ENCODE measurements at regions not wholly inside any gene's neighbourhood (a gene's known extent, or its start where the extent isn't known, plus 50 kb on each side); places are given as distances from the start of the nearest gene placed in this dataset.

DNA sequence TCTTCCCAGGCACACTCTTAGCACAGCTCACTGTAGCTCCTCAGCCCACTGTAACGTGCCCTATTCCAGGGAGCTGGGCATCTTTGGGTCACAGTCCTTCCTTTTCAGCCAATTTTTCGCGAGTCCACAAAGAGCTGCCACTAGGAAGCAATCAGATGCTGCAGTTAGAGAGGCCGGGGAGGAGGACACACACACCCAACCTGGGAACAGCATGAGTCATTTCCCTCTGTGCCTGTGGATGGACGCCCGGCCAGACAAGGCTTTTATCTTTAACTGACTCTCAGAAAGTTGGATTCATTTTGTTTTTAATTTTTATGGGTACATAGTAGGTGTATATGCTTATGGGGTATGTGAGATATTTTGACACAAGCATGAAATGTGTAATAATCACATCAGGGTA lies 918.6 kb downstream of the UQCRFS1 start:
- 0 out of 2 replicates have a peak, but pooled peaks cover 6% of the 10 kb centered on the region for H3K27me3 ChIP-seq (ENCODE audit: insufficient read depth, low read depth)
- H3K4me3 ChIP-seq: no peak overlapping the region
- TF ChIP-seq, protein P1, sequence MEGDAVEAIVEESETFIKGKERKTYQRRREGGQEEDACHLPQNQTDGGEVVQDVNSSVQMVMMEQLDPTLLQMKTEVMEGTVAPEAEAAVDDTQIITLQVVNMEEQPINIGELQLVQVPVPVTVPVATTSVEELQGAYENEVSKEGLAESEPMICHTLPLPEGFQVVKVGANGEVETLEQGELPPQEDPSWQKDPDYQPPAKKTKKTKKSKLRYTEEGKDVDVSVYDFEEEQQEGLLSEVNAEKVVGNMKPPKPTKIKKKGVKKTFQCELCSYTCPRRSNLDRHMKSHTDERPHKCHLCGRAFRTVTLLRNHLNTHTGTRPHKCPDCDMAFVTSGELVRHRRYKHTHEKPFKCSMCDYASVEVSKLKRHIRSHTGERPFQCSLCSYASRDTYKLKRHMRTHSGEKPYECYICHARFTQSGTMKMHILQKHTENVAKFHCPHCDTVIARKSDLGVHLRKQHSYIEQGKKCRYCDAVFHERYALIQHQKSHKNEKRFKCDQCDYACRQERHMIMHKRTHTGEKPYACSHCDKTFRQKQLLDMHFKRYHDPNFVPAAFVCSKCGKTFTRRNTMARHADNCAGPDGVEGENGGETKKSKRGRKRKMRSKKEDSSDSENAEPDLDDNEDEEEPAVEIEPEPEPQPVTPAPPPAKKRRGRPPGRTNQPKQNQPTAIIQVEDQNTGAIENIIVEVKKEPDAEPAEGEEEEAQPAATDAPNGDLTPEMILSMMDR (conservative IDR thresholded peaks at IDR 0.05): no peak
- no peak for TF ChIP-seq EZH2 (IDR thresholded peaks at IDR 0.05; ENCODE audit: low read depth)
- no peaks in the 10 kb centered on the region for H4K20me1 ChIP-seq (ENCODE audit: insufficient read depth)
- ChIA-PET POLR2A (ENCODE audit: unreplicated experiment) (no interaction called here), CTCF (no interaction called here)
- no peaks in the 10 kb centered on the region for H3K79me2 ChIP-seq (ENCODE audit: low read depth)
- H2AFZ ChIP-seq: no peak overlapping the region
- H3K36me3 ChIP-seq (ENCODE audit: low read depth): no peaks in the 10 kb centered on the region
- H3K4me1 ChIP-seq (replicated peaks; ENCODE audit: insufficient read depth): no peaks in the 10 kb centered on the region
- H3K9me3 ChIP-seq (ENCODE audit: insufficient read depth, low read depth): no peaks in the 10 kb centered on the region
- no peaks in the 10 kb centered on the region for H3K9me2 ChIP-seq (ENCODE audit: insufficient read depth)
- no peak for DNase-seq
- intact Hi-C loops (cut with micrococcal nuclease; ENCODE audit: unreplicated experiment): no loop called here
- no peaks in the 10 kb centered on the region for H3F3A ChIP-seq (ENCODE audit: insufficient read depth, low read depth)
- no peak overlapping the region for H3K4me2 ChIP-seq
- no peak overlapping the region for H3K27ac ChIP-seq
- no TSS peak for BruUV-seq (replicated peaks)

DNA sequence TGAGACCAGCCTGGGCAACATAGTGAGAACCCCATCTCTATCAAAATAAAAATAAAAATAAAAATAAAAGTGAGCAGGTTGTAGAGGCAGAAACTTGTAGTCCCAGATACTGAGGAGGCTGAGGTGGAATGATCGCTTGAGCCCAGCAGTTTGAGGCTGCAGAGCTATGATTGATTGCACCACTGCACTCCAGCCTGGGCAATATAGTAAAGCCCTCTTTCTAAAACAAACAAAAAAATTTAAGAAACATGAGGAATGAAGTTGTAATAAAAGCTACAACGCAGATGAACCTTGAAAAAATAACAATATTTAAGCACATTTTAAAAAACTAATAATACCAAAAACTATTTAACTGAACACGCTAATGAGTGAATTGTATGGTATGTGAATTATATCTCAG lies 919.3 kb downstream of the UQCRFS1 start:
- 0 out of 2 replicates have a peak, but pooled peaks cover 6% of the 10 kb centered on the region for H3K27me3 ChIP-seq (ENCODE audit: insufficient read depth, low read depth)
- no peaks in the 10 kb centered on the region for H3K79me2 ChIP-seq (ENCODE audit: low read depth)
- no peaks in the 10 kb centered on the region for H3K9me2 ChIP-seq (ENCODE audit: insufficient read depth)
- H4K20me1 ChIP-seq (ENCODE audit: insufficient read depth): no peaks in the 10 kb centered on the region
- H3K4me3 ChIP-seq: no peak overlapping the region
- BruUV-seq (replicated peaks): no TSS peak
- TF ChIP-seq EZH2 (IDR thresholded peaks at IDR 0.05; ENCODE audit: low read depth): no peak
- H3K27ac ChIP-seq: no peak overlapping the region
- intact Hi-C loops (cut with micrococcal nuclease; ENCODE audit: unreplicated experiment): no loop called here
- ChIA-PET CTCF (no interaction called here), POLR2A (ENCODE audit: unreplicated experiment) (no interaction called here)
- H2AFZ ChIP-seq: no peak overlapping the region
- H3K9me3 ChIP-seq (ENCODE audit: insufficient read depth, low read depth): no peaks in the 10 kb centered on the region
- H3K4me2 ChIP-seq: no peak overlapping the region
- H3K4me1 ChIP-seq (replicated peaks; ENCODE audit: insufficient read depth): no peaks in the 10 kb centered on the region
- no peaks in the 10 kb centered on the region for H3F3A ChIP-seq (ENCODE audit: insufficient read depth, low read depth)
- H3K36me3 ChIP-seq (ENCODE audit: low read depth): no peaks in the 10 kb centered on the region
- DNase-seq: no peak

DNA sequence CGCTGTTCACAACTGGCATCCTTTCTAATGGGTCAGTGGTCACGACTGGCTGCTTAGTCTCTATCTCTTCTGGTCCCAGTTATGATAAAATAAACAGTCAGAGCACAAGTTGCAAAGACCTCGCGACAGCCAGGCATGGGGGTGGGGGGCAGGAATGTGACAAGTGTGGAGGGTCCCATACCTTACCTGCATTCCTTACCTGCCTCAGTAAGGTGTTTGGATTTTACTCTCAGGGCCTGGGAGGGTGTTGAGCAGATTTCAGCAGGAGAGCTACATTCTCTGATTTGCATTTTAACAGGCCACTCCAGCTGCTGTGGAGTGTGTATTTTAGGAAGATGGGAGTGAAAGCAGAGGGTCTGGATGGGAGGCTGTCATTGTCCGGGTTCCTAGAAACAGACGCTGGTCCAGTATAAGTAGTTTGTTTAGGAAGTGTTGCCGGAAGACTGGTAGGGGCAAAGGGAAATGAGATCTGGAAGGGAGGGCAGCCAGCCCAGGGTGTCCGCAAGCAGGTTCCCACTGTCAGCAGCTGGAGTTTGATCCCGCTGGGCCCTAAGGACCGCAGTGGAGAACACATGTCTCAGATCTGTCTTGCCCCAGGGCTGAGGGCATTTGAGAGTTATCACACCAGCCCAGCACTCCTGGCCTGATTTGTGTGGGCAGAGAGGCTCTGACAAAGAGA lies 920.0 kb downstream of the UQCRFS1 start:
- H3K27ac ChIP-seq: no peak overlapping the region
- H3K4me2 ChIP-seq: no peak overlapping the region
- H3K36me3 ChIP-seq (ENCODE audit: low read depth): no peaks in the 10 kb centered on the region
- BruUV-seq (replicated peaks): no TSS peak
- ChIA-PET POLR2A (ENCODE audit: unreplicated experiment) (no interaction called here), CTCF (no interaction called here)
- TF ChIP-seq, protein P1 (conservative IDR thresholded peaks at IDR 0.05): no peak
- no peak for TF ChIP-seq EZH2 (IDR thresholded peaks at IDR 0.05; ENCODE audit: low read depth)
- intact Hi-C loops (cut with micrococcal nuclease; ENCODE audit: unreplicated experiment): no loop called here
- H4K20me1 ChIP-seq (ENCODE audit: insufficient read depth): no peaks in the 10 kb centered on the region
- H3K27me3 ChIP-seq (ENCODE audit: insufficient read depth, low read depth): 0 out of 2 replicates have a peak, but pooled peaks cover 6% of the 10 kb centered on the region
- no peak for DNase-seq
- H3K9me3 ChIP-seq (ENCODE audit: insufficient read depth, low read depth): no peaks in the 10 kb centered on the region
- no peaks in the 10 kb centered on the region for H3K79me2 ChIP-seq (ENCODE audit: low read depth)
- H3F3A ChIP-seq (ENCODE audit: insufficient read depth, low read depth): no peaks in the 10 kb centered on the region
- H3K4me1 ChIP-seq (replicated peaks; ENCODE audit: insufficient read depth): no peaks in the 10 kb centered on the region
- no peak overlapping the region for H2AFZ ChIP-seq
- H3K4me3 ChIP-seq: no peak overlapping the region
- H3K9me2 ChIP-seq (ENCODE audit: insufficient read depth): no peaks in the 10 kb centered on the region

DNA sequence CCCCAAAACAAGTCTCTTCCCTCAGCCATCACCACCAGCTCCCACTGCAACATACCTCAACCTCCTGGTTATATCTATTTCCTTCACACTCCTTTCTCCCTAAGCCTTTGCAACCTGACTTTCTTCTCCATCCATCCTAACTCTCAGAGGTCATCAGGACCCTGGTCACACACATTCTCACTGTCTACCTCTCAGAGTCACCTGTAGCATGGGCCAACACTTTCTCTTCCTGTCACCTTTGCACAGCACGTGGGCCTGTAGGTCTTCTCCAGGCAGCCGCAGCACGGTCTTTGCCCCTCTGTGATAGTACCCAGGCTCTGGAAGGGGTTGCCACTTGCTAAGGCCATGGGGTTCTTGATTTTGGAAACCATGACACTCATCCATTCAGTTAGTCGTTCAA lies 921.1 kb downstream of the UQCRFS1 start:
- Histone ChIP-seq H3K4me1 (replicated peaks; ENCODE audit: insufficient read depth) (no peaks in the 10 kb centered on the region), H3F3A (ENCODE audit: insufficient read depth, low read depth) (no peaks in the 10 kb centered on the region), H3K4me2 (no peak overlapping the region), H3K36me3 (ENCODE audit: low read depth) (no peaks in the 10 kb centered on the region), H3K9me3 (ENCODE audit: insufficient read depth, low read depth) (no peaks in the 10 kb centered on the region), H3K27ac (no peak overlapping the region), H3K9me2 (ENCODE audit: insufficient read depth) (no peaks in the 10 kb centered on the region), H3K79me2 (ENCODE audit: low read depth) (no peaks in the 10 kb centered on the region), H3K27me3 (ENCODE audit: insufficient read depth, low read depth) (0 out of 2 replicates have a peak, but pooled peaks cover 4% of the 10 kb centered on the region), H3K4me3 (no peak overlapping the region), H4K20me1 (ENCODE audit: insufficient read depth) (no peaks in the 10 kb centered on the region), H2AFZ (no peak overlapping the region)
- no TSS peak for BruUV-seq (replicated peaks)
- ChIA-PET CTCF (no interaction called here), POLR2A (ENCODE audit: unreplicated experiment) (no interaction called here)
- DNase-seq: no peak
- TF ChIP-seq EZH2 (IDR thresholded peaks at IDR 0.05; ENCODE audit: low read depth): no peak
- TF ChIP-seq, protein P1 (conservative IDR thresholded peaks at IDR 0.05): no peak
- intact Hi-C loops (cut with micrococcal nuclease; ENCODE audit: unreplicated experiment): no loop called here

Data from PC-9 (cell line).